Common myeloid progenitor, CD34-positive (primary cell): ENCODE measurements at regions not wholly inside any gene's neighbourhood (a gene's known extent, or its start where the extent isn't known, plus 50 kb on each side); places are given as distances from the start of the nearest gene placed in this dataset.
A peak's percentile ranks its signal among the peaks of the same experiment; 100 is the strongest.

Experiments used
- CTCF ChIA-PET: fragments of 350-600 bp; sonication (Branson Sonifier 250); formaldehyde crosslinking; loops from one replicate; lab custom pipeline; 2021; ENCODE audit warnings: antibody characterized with exemption; lab: Charles Lee
- POLR2A ChIA-PET: fragments of 350-600 bp; sonication (Branson Sonifier 250); formaldehyde crosslinking; loops from one replicate; lab custom pipeline; 2021; ENCODE audit warnings: antibody characterized with exemption; lab: Charles Lee
- DNase-seq, 3 donors: peaks; one replicate each; pipeline versions ENCODE4 v3.0.0 to v3.0.0-alpha.2; 2013
- H3K27ac ChIP-seq, 2 experiments: 1 replicate in 1 of 2; 2 replicates in 1 of 2; pipeline ENCODE4 v1.7.0; 2013; ENCODE audit warnings: inconsistent platforms in 2 of 2, low read length in 2 of 2, mild to moderate bottlenecking in 2 of 2, low read depth in 1 of 2, moderate library complexity in 1 of 2; ENCODE audit not compliant: severe bottlenecking in 2 of 2, insufficient read depth in 1 of 2, poor library complexity in 1 of 2
- H3K27me3 ChIP-seq, 5 experiments: replicated peaks in 2 of 5; 1 replicate in 3 of 5; 2 replicates in 2 of 5; pipeline versions ENCODE4 v1.6.1 to v1.7.0; 2013; ENCODE audit warnings: low read length in 4 of 5, mild to moderate bottlenecking in 2 of 5, moderate library complexity in 2 of 5, inconsistent platforms in 1 of 5; ENCODE audit not compliant: insufficient read depth in 5 of 5, control insufficient read depth in 4 of 5
- H3K36me3 ChIP-seq, 4 experiments: 1 replicate in 2 of 4; 2 replicates in 2 of 4; pipeline versions ENCODE4 v1.6.1 to v1.7.0; 2013; ENCODE audit warnings: low read length in 3 of 4, control low read depth in 1 of 4, mild to moderate bottlenecking in 1 of 4; ENCODE audit not compliant: control insufficient read depth in 4 of 4, insufficient read depth in 4 of 4
- H3K4me1 ChIP-seq, 4 experiments: 1 replicate in 3 of 4; 2 replicates in 1 of 4; pipeline versions ENCODE4 v1.6.1 to v1.7.1; 2013; ENCODE audit warnings: low read length in 3 of 4, mild to moderate bottlenecking in 3 of 4, control low read depth in 1 of 4, inconsistent platforms in 1 of 4, moderate library complexity in 1 of 4; ENCODE audit not compliant: control insufficient read depth in 4 of 4, insufficient read depth in 4 of 4; ENCODE audit errors: control extremely low read depth in 1 of 4
- H3K4me3 ChIP-seq, 7 experiments: 1 replicate in 4 of 7; 2 replicates in 3 of 7; pipeline versions ENCODE4 v1.5.1 to v1.7.0; 2013; ENCODE audit warnings: mild to moderate bottlenecking in 7 of 7, low read length in 6 of 7, moderate library complexity in 6 of 7, inconsistent platforms in 2 of 7, low read depth in 2 of 7, control low read depth in 1 of 7; ENCODE audit not compliant: insufficient read depth in 4 of 7, control insufficient read depth in 1 of 7; ENCODE audit errors: extremely low read depth in 1 of 7
- H3K9me3 ChIP-seq, 5 experiments: 1 replicate in 4 of 5; 2 replicates in 1 of 5; pipeline versions ENCODE4 v1.6.1 to v1.7.1; 2013; ENCODE audit warnings: low read length in 4 of 5, mild to moderate bottlenecking in 2 of 5, inconsistent platforms in 1 of 5, low read depth in 1 of 5, moderate library complexity in 1 of 5; ENCODE audit not compliant: control insufficient read depth in 4 of 5, insufficient read depth in 2 of 5; ENCODE audit errors: control extremely low read depth in 1 of 5
- WGBS: methylation state at CpG from one replicate; pipeline ENCODE4 v1.1.5; 2013; ENCODE audit not compliant: insufficient coverage; 5-methylcytosine and 5-hydroxymethylcytosine counted together

GRCh38 chr14:101178184-101179072 lies 274.9 kb upstream of the RTL1 start:
- Histone ChIP-seq H3K27me3 (no peaks in the 10 kb centered on the region), H3K36me3 (no peaks in the 10 kb centered on the region), H3K27ac (no peak overlapping the region), H3K4me1 (peaks cover 0 to 20% (median 13%) of the 10 kb centered on the region in 4 experiments), H3K9me3 (peaks cover 0 to 6% (median 2%) of the 10 kb centered on the region in 5 experiments), H3K4me3 (no peak overlapping the region)
- ChIA-PET POLR2A (no interaction called here), CTCF (interaction anchor here (0.9 kb wide), 1 partner anchor 30 kb away, joined by 3 read pairs; no protein-coding TSS in a partner anchor)
- 98% methylated on average over 17 of the region's 22 CpGs for WGBS
- no peak for DNase-seq

GRCh38 chr14:101179691-101180211 lies 276.2 kb upstream of the RTL1 start:
- Histone ChIP-seq H3K27ac (no peak overlapping the region), H3K4me1 (peaks cover 0 to 14% (median 10%) of the 10 kb centered on the region in 4 experiments), H3K36me3 (no peaks in the 10 kb centered on the region), H3K9me3 (peaks cover 0 to 5% (median 2%) of the 10 kb centered on the region in 5 experiments), H3K27me3 (no peaks in the 10 kb centered on the region), H3K4me3 (no peak overlapping the region)
- WGBS, result 97% methylated on average over 9 of the region's 12 CpGs
- no peak for DNase-seq
- POLR2A ChIA-PET, result no interaction called here
- CTCF ChIA-PET, result no interaction called here

- Histone ChIP-seq H3K4me1 (peaks cover 0 to 14% (median 10%) of the 10 kb centered on the region in 4 experiments), H3K36me3 (no peaks in the 10 kb centered on the region), H3K27me3 (no peaks in the 10 kb centered on the region), H3K9me3 (peaks cover 0 to 5% (median 2%) of the 10 kb centered on the region in 5 experiments), H3K4me3 (no peak overlapping the region), H3K27ac (no peak overlapping the region)
- DNase-seq, result peak; percentile 12 to 76 (median 75)
- WGBS, result 67% methylated on average over 3 of the region's 6 CpGs
- CTCF ChIA-PET, result no interaction called here
- POLR2A ChIA-PET, result no interaction called here
Measured at GRCh38 chr14:101181446-101182313, 278.2 kb upstream of the RTL1 start.

GRCh38 chr14:101182476-101182875 lies 279.0 kb upstream of the RTL1 start:
- ChIA-PET CTCF (no interaction called here), POLR2A (no interaction called here)
- no peak overlapping the region for H3K27ac ChIP-seq
- H3K4me3 ChIP-seq, result no peak overlapping the region
- no peaks in the 10 kb centered on the region for H3K27me3 ChIP-seq
- 70% methylated on average over 4 of the region's 5 CpGs for WGBS
- peaks cover 0 to 5% (median 2%) of the 10 kb centered on the region in 5 experiments for H3K9me3 ChIP-seq
- DNase-seq, result no peak
- H3K36me3 ChIP-seq, result no peaks in the 10 kb centered on the region
- peaks cover 0 to 14% (median 10%) of the 10 kb centered on the region in 4 experiments for H3K4me1 ChIP-seq

- peaks cover 0 to 5% (median 2%) of the 10 kb centered on the region in 5 experiments for H3K9me3 ChIP-seq
- POLR2A ChIA-PET, result no interaction called here
- CTCF ChIA-PET, result no interaction called here
Measured at GRCh38 chr14:101183376-101184103, 280.0 kb upstream of the RTL1 start.

GRCh38 chr14:101184104-101184455 lies 280.6 kb upstream of the RTL1 start:
- no peak for DNase-seq
- ChIA-PET POLR2A (no interaction called here), CTCF (no interaction called here)
- H3K27ac ChIP-seq, result no peak overlapping the region
- H3K4me3 ChIP-seq, result no peak overlapping the region
- H3K4me1 ChIP-seq, result peaks cover 0 to 14% (median 10%) of the 10 kb centered on the region in 4 experiments
- H3K27me3 ChIP-seq, result no peaks in the 10 kb centered on the region
- 95% methylated on average over 12 of the region's 12 CpGs for WGBS
- peaks cover 0 to 5% (median 2%) of the 10 kb centered on the region in 5 experiments for H3K9me3 ChIP-seq
- no peaks in the 10 kb centered on the region for H3K36me3 ChIP-seq

More at GRCh38 chr14:101183376-101184103, 280.0 kb upstream of the RTL1 start:
- Histone ChIP-seq H3K27ac (no peak overlapping the region), H3K4me1 (peaks cover 0 to 14% (median 10%) of the 10 kb centered on the region in 4 experiments), H3K27me3 (no peaks in the 10 kb centered on the region), H3K36me3 (no peaks in the 10 kb centered on the region), H3K4me3 (no peak overlapping the region)
- no peak for DNase-seq
- WGBS, result 94% methylated on average over 19 of the region's 23 CpGs
